Uterus (tissue), 2 donors: ENCODE measurements at regions not wholly inside any gene's neighbourhood (a gene's known extent, or its start where the extent isn't known, plus 50 kb on each side); places are given as distances from the start of the nearest gene placed in this dataset.

ENCODE experiments used
- CTCF ChIP-seq, 4 experiments: fragments of 200-600 bp in 2 of 4; fragments of 450-650 bp in 2 of 4; sonication (generic) in 2 of 4; IDR thresholded peaks; one replicate each; pipeline ENCODE4 v1.5.1; 2016 to 2019; ENCODE audit warnings: antibody characterized with exemption in 4 of 4, mild to moderate bottlenecking in 2 of 4, moderate library complexity in 1 of 4
- POLR2A ChIP-seq, 2 donors: fragments of 450-650 bp; IDR thresholded peaks; one replicate each; pipeline ENCODE4 v1.6.1; 2016; ENCODE audit warnings: antibody characterized with exemption in 2 of 2, mild to moderate bottlenecking in 1 of 2, moderate library complexity in 1 of 2

- TF ChIP-seq CTCF (IDR thresholded peaks at IDR 0.05) (no peak), POLR2A (IDR thresholded peaks at IDR 0.05) (no peak)
Measured at GRCh38 chr12:115451151-115451779, 767.3 kb upstream of the TBX3 start.
